Panc1 (cell line): ENCODE measurements at regions not wholly inside any gene's neighbourhood (a gene's known extent, or its start where the extent isn't known, plus 50 kb on each side); places are given as distances from the start of the nearest gene placed in this dataset.

Source experiments
- CTCF ChIP-seq: fragments of 450-650 bp; IDR thresholded peaks from 2 replicates; pipeline ENCODE4 v1.5.1; 2017; ENCODE audit warnings: mild to moderate bottlenecking
- POLR2AphosphoS5 ChIP-seq: IDR thresholded peaks from 2 replicates; pipeline ENCODE4 v1.6.1; 2012; ENCODE audit warnings: mild to moderate bottlenecking, low read depth, low read length, moderate library complexity
- REST ChIP-seq, 2 experiments: IDR thresholded peaks; 2 replicates each; pipeline ENCODE4 v1.6.1; 2011 to 2012; ENCODE audit warnings: low read depth in 2 of 2, control low read depth in 1 of 2, low read length in 1 of 2, mild to moderate bottlenecking in 1 of 2, moderate library complexity in 1 of 2; ENCODE audit not compliant: insufficient read depth in 1 of 2
- SIN3A ChIP-seq: IDR thresholded peaks from 2 replicates; pipeline ENCODE4 v1.6.1; 2012; ENCODE audit warnings: low read depth, mild to moderate bottlenecking, low read length, moderate library complexity, borderline replicate concordance; ENCODE audit not compliant: insufficient read depth

GRCh38 chr12:127078577-127079350 is 1188.2 kb upstream of the TMEM132C start:
- TF ChIP-seq CTCF (no peak), POLR2AphosphoS5 (no peak), REST (IDR thresholded peaks at IDR 0.05; ENCODE audit: insufficient read depth in 1 of 2, low read depth in 2 of 2, low read length in 1 of 2) (no peak), SIN3A (no peak)
